ENCODE measurements at regions not wholly inside any gene's neighbourhood (a gene's known extent, or its start where the extent isn't known, plus 50 kb on each side); places are given as distances from the start of the nearest gene placed in this dataset.
A peak's percentile ranks its signal among the peaks of the same experiment; 100 is the strongest.

GRCh38 chr7:35581605-35582210 lies 113.2 kb downstream of the HERPUD2 start:
- H3K4me1 ChIP-seq (ENCODE audit: low read length), result no peaks in the 10 kb centered on the region
- H3K9ac ChIP-seq (ENCODE audit: low read length), result no peak overlapping the region
- H2AFZ ChIP-seq (ENCODE audit: low read length), result no peak overlapping the region
- no peak overlapping the region for H3K27ac ChIP-seq (ENCODE audit: low read length)
- no peaks in the 10 kb centered on the region for H3K36me3 ChIP-seq (ENCODE audit: insufficient read depth, low read length)
- DNase-seq, result no peak
- no peaks in the 10 kb centered on the region for H3K9me2 ChIP-seq (replicated peaks; ENCODE audit: insufficient read depth, low read length)
- H4K20me1 ChIP-seq (ENCODE audit: insufficient read depth, low read depth, low read length), result no peaks in the 10 kb centered on the region
- no peak overlapping the region for H3K4me3 ChIP-seq (ENCODE audit: low read length)
- no peak overlapping the region for H3K4me2 ChIP-seq (ENCODE audit: low read depth, low read length, poor library complexity, severe bottlenecking)
- no peaks in the 10 kb centered on the region for H3K9me3 ChIP-seq (ENCODE audit: low read length)
- H3K27me3 ChIP-seq (ENCODE audit: low read length), result no peaks in the 10 kb centered on the region
- H3K79me2 ChIP-seq (ENCODE audit: low read length), result no peaks in the 10 kb centered on the region

- Histone ChIP-seq H3K9ac (ENCODE audit: low read length) (no peak overlapping the region), H4K20me1 (ENCODE audit: insufficient read depth, low read depth, low read length) (no peaks in the 10 kb centered on the region), H3K4me3 (ENCODE audit: low read length) (no peak overlapping the region), H3K4me2 (ENCODE audit: low read depth, low read length, poor library complexity, severe bottlenecking) (no peak overlapping the region), H3K36me3 (ENCODE audit: insufficient read depth, low read length) (no peaks in the 10 kb centered on the region), H2AFZ (ENCODE audit: low read length) (no peak overlapping the region), H3K9me2 (replicated peaks; ENCODE audit: insufficient read depth, low read length) (no peaks in the 10 kb centered on the region), H3K27ac (ENCODE audit: low read length) (no peak overlapping the region), H3K4me1 (ENCODE audit: low read length) (peaks cover 10% of the 10 kb centered on the region), H3K9me3 (ENCODE audit: low read length) (no peaks in the 10 kb centered on the region), H3K27me3 (ENCODE audit: low read length) (no peaks in the 10 kb centered on the region), H3K79me2 (ENCODE audit: low read length) (no peaks in the 10 kb centered on the region)
- no peak for DNase-seq
Measured at GRCh38 chr7:35576031-35576573, 118.8 kb downstream of the HERPUD2 start.

GRCh38 chr7:35571611-35572240 lies 123.2 kb downstream of the HERPUD2 start:
- peak; percentile 44 for DNase-seq
- Histone ChIP-seq H3K79me2 (ENCODE audit: low read length) (no peaks in the 10 kb centered on the region), H2AFZ (ENCODE audit: low read length) (no peak overlapping the region), H3K36me3 (ENCODE audit: insufficient read depth, low read length) (no peaks in the 10 kb centered on the region), H3K9me2 (replicated peaks; ENCODE audit: insufficient read depth, low read length) (no peaks in the 10 kb centered on the region), H3K9ac (ENCODE audit: low read length) (no peak overlapping the region), H4K20me1 (ENCODE audit: insufficient read depth, low read depth, low read length) (no peaks in the 10 kb centered on the region), H3K9me3 (ENCODE audit: low read length) (no peaks in the 10 kb centered on the region), H3K27ac (ENCODE audit: low read length) (no peak overlapping the region), H3K4me3 (ENCODE audit: low read length) (no peak overlapping the region), H3K4me1 (ENCODE audit: low read length) (peaks cover 24% of the 10 kb centered on the region), H3K4me2 (ENCODE audit: low read depth, low read length, poor library complexity, severe bottlenecking) (no peak overlapping the region), H3K27me3 (ENCODE audit: low read length) (no peaks in the 10 kb centered on the region)

GRCh38 chr7:35570937-35571336 lies 124.0 kb downstream of the HERPUD2 start:
- no peak overlapping the region for H2AFZ ChIP-seq (ENCODE audit: low read length)
- H3K4me2 ChIP-seq (ENCODE audit: low read depth, low read length, poor library complexity, severe bottlenecking), result peak overlapping the region; percentile 16
- no peak for DNase-seq

GRCh38 chr7:35565927-35566326 lies 129.0 kb downstream of the HERPUD2 start:
- H3K9me3 ChIP-seq (ENCODE audit: low read length), result no peaks in the 10 kb centered on the region
- no peak overlapping the region for H2AFZ ChIP-seq (ENCODE audit: low read length)
- H3K4me3 ChIP-seq (ENCODE audit: low read length), result no peak overlapping the region
- H3K27me3 ChIP-seq (ENCODE audit: low read length), result no peaks in the 10 kb centered on the region
- DNase-seq, result no peak
- no peaks in the 10 kb centered on the region for H3K9me2 ChIP-seq (replicated peaks; ENCODE audit: insufficient read depth, low read length)
- no peaks in the 10 kb centered on the region for H3K36me3 ChIP-seq (ENCODE audit: insufficient read depth, low read length)
- H3K79me2 ChIP-seq (ENCODE audit: low read length), result no peaks in the 10 kb centered on the region
- no peak overlapping the region for H3K27ac ChIP-seq (ENCODE audit: low read length)
- no peak overlapping the region for H3K9ac ChIP-seq (ENCODE audit: low read length)
- no peak overlapping the region for H3K4me2 ChIP-seq (ENCODE audit: low read depth, low read length, poor library complexity, severe bottlenecking)
- peaks cover 11% of the 10 kb centered on the region for H3K4me1 ChIP-seq (ENCODE audit: low read length)
- no peaks in the 10 kb centered on the region for H4K20me1 ChIP-seq (ENCODE audit: insufficient read depth, low read depth, low read length)

More at GRCh38 chr7:35570937-35571336, 124.0 kb downstream of the HERPUD2 start:
- no peaks in the 10 kb centered on the region for H3K36me3 ChIP-seq (ENCODE audit: insufficient read depth, low read length)
- H3K27me3 ChIP-seq (ENCODE audit: low read length), result no peaks in the 10 kb centered on the region
- no peak overlapping the region for H3K27ac ChIP-seq (ENCODE audit: low read length)
- H3K9ac ChIP-seq (ENCODE audit: low read length), result no peak overlapping the region
- no peak overlapping the region for H3K4me3 ChIP-seq (ENCODE audit: low read length)
- H4K20me1 ChIP-seq (ENCODE audit: insufficient read depth, low read depth, low read length), result no peaks in the 10 kb centered on the region
- no peaks in the 10 kb centered on the region for H3K79me2 ChIP-seq (ENCODE audit: low read length)
- no peaks in the 10 kb centered on the region for H3K9me3 ChIP-seq (ENCODE audit: low read length)
- H3K9me2 ChIP-seq (replicated peaks; ENCODE audit: insufficient read depth, low read length), result no peaks in the 10 kb centered on the region
- H3K4me1 ChIP-seq (ENCODE audit: low read length), result peaks cover 24% of the 10 kb centered on the region

- H3K9me3 ChIP-seq (ENCODE audit: low read length), result no peaks in the 10 kb centered on the region
- H3K79me2 ChIP-seq (ENCODE audit: low read length), result no peaks in the 10 kb centered on the region
- H3K27ac ChIP-seq (ENCODE audit: low read length), result no peak overlapping the region
- H3K9me2 ChIP-seq (replicated peaks; ENCODE audit: insufficient read depth, low read length), result no peaks in the 10 kb centered on the region
- DNase-seq, result no peak
- no peak overlapping the region for H3K4me3 ChIP-seq (ENCODE audit: low read length)
- no peaks in the 10 kb centered on the region for H4K20me1 ChIP-seq (ENCODE audit: insufficient read depth, low read depth, low read length)
- no peak overlapping the region for H2AFZ ChIP-seq (ENCODE audit: low read length)
- no peaks in the 10 kb centered on the region for H3K36me3 ChIP-seq (ENCODE audit: insufficient read depth, low read length)
- H3K4me2 ChIP-seq (ENCODE audit: low read depth, low read length, poor library complexity, severe bottlenecking), result no peak overlapping the region
- peaks cover 7% of the 10 kb centered on the region for H3K4me1 ChIP-seq (ENCODE audit: low read length)
- no peak overlapping the region for H3K9ac ChIP-seq (ENCODE audit: low read length)
- no peaks in the 10 kb centered on the region for H3K27me3 ChIP-seq (ENCODE audit: low read length)
Measured at GRCh38 chr7:35558841-35559240, 136.1 kb downstream of the HERPUD2 start.

GRCh38 chr7:35556515-35557471 lies 138.1 kb downstream of the HERPUD2 start:
- no peaks in the 10 kb centered on the region for H4K20me1 ChIP-seq (ENCODE audit: insufficient read depth, low read depth, low read length)
- no peak overlapping the region for H3K9ac ChIP-seq (ENCODE audit: low read length)
- H3K4me1 ChIP-seq (ENCODE audit: low read length), result peaks cover 7% of the 10 kb centered on the region
- no peak overlapping the region for H3K27ac ChIP-seq (ENCODE audit: low read length)
- no peaks in the 10 kb centered on the region for H3K9me2 ChIP-seq (replicated peaks; ENCODE audit: insufficient read depth, low read length)
- peak overlapping the region; percentile 63 for H2AFZ ChIP-seq (ENCODE audit: low read length)
- no peak overlapping the region for H3K4me2 ChIP-seq (ENCODE audit: low read depth, low read length, poor library complexity, severe bottlenecking)
- H3K79me2 ChIP-seq (ENCODE audit: low read length), result no peaks in the 10 kb centered on the region
- no peak overlapping the region for H3K4me3 ChIP-seq (ENCODE audit: low read length)
- no peaks in the 10 kb centered on the region for H3K36me3 ChIP-seq (ENCODE audit: insufficient read depth, low read length)
- no peaks in the 10 kb centered on the region for H3K9me3 ChIP-seq (ENCODE audit: low read length)
- no peaks in the 10 kb centered on the region for H3K27me3 ChIP-seq (ENCODE audit: low read length)
- DNase-seq, result peak; percentile 43

- H3K4me1 ChIP-seq (ENCODE audit: low read length), result peaks cover 7% of the 10 kb centered on the region
- H3K9me2 ChIP-seq (replicated peaks; ENCODE audit: insufficient read depth, low read length), result no peaks in the 10 kb centered on the region
- H3K4me3 ChIP-seq (ENCODE audit: low read length), result no peak overlapping the region
- H3K36me3 ChIP-seq (ENCODE audit: insufficient read depth, low read length), result no peaks in the 10 kb centered on the region
- H3K27me3 ChIP-seq (ENCODE audit: low read length), result no peaks in the 10 kb centered on the region
- DNase-seq, result no peak
- no peak overlapping the region for H2AFZ ChIP-seq (ENCODE audit: low read length)
- H3K9me3 ChIP-seq (ENCODE audit: low read length), result no peaks in the 10 kb centered on the region
- no peak overlapping the region for H3K27ac ChIP-seq (ENCODE audit: low read length)
- H3K4me2 ChIP-seq (ENCODE audit: low read depth, low read length, poor library complexity, severe bottlenecking), result no peak overlapping the region
- H3K9ac ChIP-seq (ENCODE audit: low read length), result no peak overlapping the region
- H4K20me1 ChIP-seq (ENCODE audit: insufficient read depth, low read depth, low read length), result no peaks in the 10 kb centered on the region
- H3K79me2 ChIP-seq (ENCODE audit: low read length), result no peaks in the 10 kb centered on the region
Measured at GRCh38 chr7:35555934-35556333, 139.0 kb downstream of the HERPUD2 start.

All from Karpas-422 (cell line).